PFSK-1 (cell line): ENCODE measurements at regions not wholly inside any gene's neighbourhood (a gene's known extent, or its start where the extent isn't known, plus 50 kb on each side); places are given as distances from the start of the nearest gene placed in this dataset.

ENCODE experiments used
- FOXP2 ChIP-seq: optimal IDR thresholded peaks from 2 replicates; pipeline ENCODE3; 2011; ENCODE audit warnings: borderline replicate concordance, control low read depth, inconsistent platforms; ENCODE audit not compliant: insufficient read depth; ENCODE audit errors: extremely low read length, extremely low read depth
- POLR2AphosphoS5 ChIP-seq: IDR thresholded peaks from 2 replicates; pipeline ENCODE4 v1.6.1; 2012; ENCODE audit warnings: low read depth, mild to moderate bottlenecking, control low read depth, low read length, moderate library complexity
- REST ChIP-seq, 2 experiments: IDR thresholded peaks; 2 replicates each; pipeline versions ENCODE4 v1.6.1 to v1.8.0; 2011 to 2012; ENCODE audit warnings: low read depth in 2 of 2, low read length in 2 of 2, control low read depth in 1 of 2, inconsistent platforms in 1 of 2, mild to moderate bottlenecking in 1 of 2, moderate library complexity in 1 of 2; ENCODE audit not compliant: insufficient read depth in 1 of 2
- SIN3A ChIP-seq: IDR thresholded peaks from 2 replicates; pipeline ENCODE4 v1.6.1; 2012; ENCODE audit warnings: mild to moderate bottlenecking, low read length, moderate library complexity, borderline replicate concordance; ENCODE audit not compliant: insufficient read depth
- TAF1 ChIP-seq: IDR thresholded peaks from 2 replicates; pipeline ENCODE4 v1.6.1; 2012; ENCODE audit warnings: low read length, control low read depth, borderline replicate concordance; ENCODE audit not compliant: insufficient read depth

GRCh38 chr12:92068459-92068858 is 77.2 kb downstream of the BTG1 start:
- TF ChIP-seq SIN3A: no peak
- TF ChIP-seq POLR2AphosphoS5: no peak
- no peak for TF ChIP-seq FOXP2

GRCh38 chr12:92065639-92066038 is 80.0 kb downstream of the BTG1 start:
- TF ChIP-seq FOXP2 (no peak), TAF1 (no peak), POLR2AphosphoS5 (no peak), SIN3A (no peak), REST (IDR thresholded peaks at IDR 0.05; ENCODE audit: insufficient read depth in 1 of 2, low read depth in 2 of 2, low read length in 2 of 2) (no peak)

GRCh38 chr12:92065018-92065499 is 80.6 kb downstream of the BTG1 start:
- TF ChIP-seq FOXP2: no peak
- TF ChIP-seq SIN3A: no peak

DNA sequence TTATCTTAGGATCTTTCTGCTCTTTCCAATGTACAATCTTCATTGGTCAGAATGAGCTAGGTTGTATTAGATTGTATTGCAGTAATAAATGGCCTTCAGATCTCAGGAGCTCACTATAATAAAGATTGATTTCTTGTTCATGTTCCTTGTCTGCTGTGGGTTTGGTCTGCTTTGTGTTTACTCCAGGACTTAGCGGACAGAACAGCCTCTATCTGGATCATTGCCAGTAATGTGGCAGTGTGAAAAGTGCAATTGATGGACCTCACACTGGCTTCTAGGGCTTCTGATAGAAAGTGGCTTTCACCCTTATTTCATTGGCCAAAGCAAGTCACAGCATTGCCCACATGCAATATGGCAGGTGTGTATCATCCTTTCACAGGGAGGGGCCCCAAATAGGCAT is 81.2 kb downstream of the BTG1 start:
- TF ChIP-seq TAF1: no peak
- TF ChIP-seq POLR2AphosphoS5: no peak
- TF ChIP-seq FOXP2: no peak
- TF ChIP-seq SIN3A: no peak
- TF ChIP-seq REST (IDR thresholded peaks at IDR 0.05; ENCODE audit: insufficient read depth in 1 of 2, low read depth in 2 of 2, low read length in 2 of 2): no peak

- TF ChIP-seq FOXP2 (no peak), REST (IDR thresholded peaks at IDR 0.05; ENCODE audit: insufficient read depth in 1 of 2, low read depth in 2 of 2, low read length in 2 of 2) (no peak), SIN3A (no peak), POLR2AphosphoS5 (no peak), TAF1 (no peak)
Observed at GRCh38 chr12:92063641-92064040, 82.0 kb downstream of the BTG1 start.

- no peak for TF ChIP-seq REST (IDR thresholded peaks at IDR 0.05; ENCODE audit: insufficient read depth in 1 of 2, low read depth in 2 of 2, low read length in 2 of 2)
- no peak for TF ChIP-seq FOXP2
Observed at GRCh38 chr12:92062539-92063493, 82.8 kb downstream of the BTG1 start.
